ENCODE measurements at regions not wholly inside any gene's neighbourhood (a gene's known extent, or its start where the extent isn't known, plus 50 kb on each side); places are given as distances from the start of the nearest gene placed in this dataset.
A peak's percentile ranks its signal among the peaks of the same experiment; 100 is the strongest.

DNA sequence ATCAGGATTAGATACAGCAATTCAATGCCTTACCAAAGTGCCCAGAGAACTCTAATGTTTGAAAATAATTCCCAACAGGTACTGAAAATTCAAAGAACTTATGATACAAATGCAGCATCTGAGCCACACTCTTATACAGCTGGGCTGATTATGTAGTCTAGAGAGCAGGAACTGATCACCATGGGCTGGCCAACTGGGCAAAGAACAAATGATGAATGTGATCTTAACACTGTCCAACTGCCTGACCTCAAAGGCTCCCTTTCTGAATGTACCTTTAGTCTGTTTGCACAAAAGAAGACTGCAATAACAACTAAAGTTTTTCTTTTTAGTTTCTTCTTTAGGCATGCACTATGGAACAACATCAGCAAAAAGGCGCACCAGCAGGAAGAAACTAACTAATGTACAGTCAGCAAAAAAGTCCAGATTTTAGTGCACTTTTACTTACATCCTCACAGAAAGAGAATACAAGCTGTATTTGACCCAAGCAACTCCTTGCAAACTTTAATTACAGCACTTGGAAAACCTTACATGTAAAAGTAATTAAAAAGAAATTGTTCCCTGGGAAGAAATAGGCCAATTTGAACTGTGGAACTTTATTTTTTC is 1095.1 kb downstream of the IGSF11 start:
- DNase-seq (ENCODE audit: low spot score) = no peak

DNA sequence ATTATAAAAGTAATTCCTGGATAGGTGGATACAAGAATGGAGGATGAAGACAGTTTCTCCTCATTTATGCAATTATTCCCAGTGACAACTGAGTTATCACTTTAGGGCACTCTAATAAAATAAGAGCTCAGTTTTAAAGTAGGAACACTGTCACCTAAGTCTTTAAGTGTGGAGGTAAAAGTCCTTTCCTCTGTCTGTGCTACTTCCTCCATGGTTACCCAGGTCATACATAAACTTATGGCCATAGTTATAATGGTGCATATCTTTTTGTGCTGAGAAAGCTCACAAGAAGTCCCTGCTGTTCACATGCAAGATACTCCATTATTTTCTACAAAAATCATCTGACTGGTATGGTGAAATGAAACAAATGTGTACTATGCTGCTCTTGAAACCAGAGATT is 1093.6 kb downstream of the IGSF11 start:
- no peak for DNase-seq (ENCODE audit: low spot score)

- DNase-seq (ENCODE audit: low spot score) = no peak
Observed at GRCh38 chr3:117941756-117942155, 1092.9 kb downstream of the IGSF11 start.

GRCh38 chr3:117954131-117954530 is 1080.5 kb downstream of the IGSF11 start:
- DNase-seq (ENCODE audit: low spot score) = no peak

- peak; percentile 57 for DNase-seq (ENCODE audit: low spot score)
Observed at GRCh38 chr3:117955196-117955595, 1079.5 kb downstream of the IGSF11 start.

GRCh38 chr3:117958027-117958426 is 1076.6 kb downstream of the IGSF11 start:
- no peak for DNase-seq (ENCODE audit: low spot score)

- no peak for DNase-seq (ENCODE audit: low spot score)
Observed at GRCh38 chr3:117962750-117963149, 1071.9 kb downstream of the IGSF11 start.

GRCh38 chr3:117963858-117964257 is 1070.8 kb downstream of the IGSF11 start:
- no peak for DNase-seq (ENCODE audit: low spot score)

- DNase-seq (ENCODE audit: low spot score) = no peak
Observed at GRCh38 chr3:117964814-117965213, 1069.8 kb downstream of the IGSF11 start.

DNA sequence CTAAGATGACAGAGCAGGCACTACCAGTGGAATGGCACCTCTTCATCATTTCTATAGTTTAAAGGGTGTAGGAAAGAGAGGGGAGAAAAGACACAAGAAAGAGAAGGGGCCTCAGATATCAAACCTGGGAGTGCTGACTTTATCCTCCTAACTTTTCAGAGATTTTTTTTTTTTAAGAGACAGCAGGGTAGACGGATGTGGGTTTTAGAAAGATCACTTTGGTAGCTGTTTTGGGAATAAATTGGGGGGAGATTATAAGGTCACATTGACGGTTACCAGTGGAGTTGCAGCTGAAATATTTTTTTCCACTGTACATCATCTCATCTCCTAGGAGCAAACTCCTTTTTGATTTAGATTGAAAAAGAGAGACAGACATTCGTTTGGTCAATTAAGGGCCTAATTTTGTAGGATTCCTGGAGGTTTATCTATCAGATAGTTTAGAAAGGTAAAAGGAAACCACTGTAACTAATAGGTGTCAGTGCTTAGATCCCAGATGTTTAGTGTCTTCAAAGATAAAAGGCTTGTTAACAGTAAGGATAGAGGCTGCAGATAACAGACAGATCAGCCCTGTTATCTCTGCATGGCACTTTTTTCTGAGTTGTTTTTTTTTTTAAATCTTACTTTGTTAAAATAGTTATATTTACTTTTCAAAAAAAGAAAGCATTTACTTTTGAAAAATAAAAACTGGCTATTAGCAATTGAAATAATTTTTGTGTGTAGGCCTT is 1057.0 kb downstream of the IGSF11 start:
- DNase-seq (ENCODE audit: low spot score) = no peak

- no peak for DNase-seq (ENCODE audit: low spot score)
Observed at GRCh38 chr3:117979466-117979865, 1055.2 kb downstream of the IGSF11 start.

GRCh38 chr3:117987256-117987655 is 1047.4 kb downstream of the IGSF11 start:
- DNase-seq (ENCODE audit: low spot score) = no peak

- no peak for DNase-seq (ENCODE audit: low spot score)
Observed at GRCh38 chr3:117989982-117990381, 1044.7 kb downstream of the IGSF11 start.

DNA sequence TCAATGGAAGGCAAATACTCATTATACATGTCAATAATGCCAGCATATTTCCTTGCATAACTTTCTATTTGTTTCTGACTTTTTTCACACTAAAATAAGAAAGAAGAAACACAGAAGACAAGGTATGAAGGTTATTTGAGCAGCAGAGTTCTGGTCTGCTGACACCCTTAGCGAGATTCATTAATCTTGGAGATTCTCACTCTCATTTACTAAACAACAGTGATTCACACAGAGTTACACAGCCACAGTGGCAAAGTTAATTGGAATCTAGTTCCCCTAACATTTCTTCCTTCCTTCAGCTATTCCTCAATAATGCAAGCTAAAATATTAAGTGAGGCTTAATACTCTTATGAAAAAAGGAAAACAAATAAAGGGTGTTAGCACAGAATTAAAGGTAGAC is 1044.0 kb downstream of the IGSF11 start:
- no peak for DNase-seq (ENCODE audit: low spot score)

DNA sequence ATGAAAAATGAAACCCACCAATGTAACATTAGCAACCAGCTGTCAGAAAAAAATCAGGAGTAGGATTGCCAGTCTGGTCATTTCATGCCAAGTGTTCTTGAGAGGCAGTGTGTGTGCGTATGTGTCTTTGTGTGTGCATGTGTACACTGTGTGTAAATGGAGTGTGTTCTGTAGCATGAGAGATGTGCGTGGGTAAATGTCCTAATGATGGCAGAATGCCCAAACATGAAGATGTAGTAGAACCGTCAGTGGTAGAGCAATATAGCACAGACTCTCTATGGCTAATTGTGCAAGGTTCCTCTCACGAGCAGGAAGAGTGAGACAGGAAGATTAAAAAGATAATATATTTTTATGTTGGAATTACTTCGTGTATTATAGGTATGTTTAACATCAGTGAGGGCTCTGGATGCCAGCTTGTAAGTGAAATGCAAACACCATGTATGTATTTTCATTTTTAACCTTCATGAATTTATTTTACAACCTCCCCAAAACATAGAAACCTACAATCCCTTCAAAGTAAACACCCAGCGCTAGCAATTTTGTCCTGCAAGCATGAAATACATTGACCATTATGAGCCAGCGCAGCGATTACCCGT is 1038.7 kb downstream of the IGSF11 start:
- DNase-seq (ENCODE audit: low spot score) = no peak

DNA sequence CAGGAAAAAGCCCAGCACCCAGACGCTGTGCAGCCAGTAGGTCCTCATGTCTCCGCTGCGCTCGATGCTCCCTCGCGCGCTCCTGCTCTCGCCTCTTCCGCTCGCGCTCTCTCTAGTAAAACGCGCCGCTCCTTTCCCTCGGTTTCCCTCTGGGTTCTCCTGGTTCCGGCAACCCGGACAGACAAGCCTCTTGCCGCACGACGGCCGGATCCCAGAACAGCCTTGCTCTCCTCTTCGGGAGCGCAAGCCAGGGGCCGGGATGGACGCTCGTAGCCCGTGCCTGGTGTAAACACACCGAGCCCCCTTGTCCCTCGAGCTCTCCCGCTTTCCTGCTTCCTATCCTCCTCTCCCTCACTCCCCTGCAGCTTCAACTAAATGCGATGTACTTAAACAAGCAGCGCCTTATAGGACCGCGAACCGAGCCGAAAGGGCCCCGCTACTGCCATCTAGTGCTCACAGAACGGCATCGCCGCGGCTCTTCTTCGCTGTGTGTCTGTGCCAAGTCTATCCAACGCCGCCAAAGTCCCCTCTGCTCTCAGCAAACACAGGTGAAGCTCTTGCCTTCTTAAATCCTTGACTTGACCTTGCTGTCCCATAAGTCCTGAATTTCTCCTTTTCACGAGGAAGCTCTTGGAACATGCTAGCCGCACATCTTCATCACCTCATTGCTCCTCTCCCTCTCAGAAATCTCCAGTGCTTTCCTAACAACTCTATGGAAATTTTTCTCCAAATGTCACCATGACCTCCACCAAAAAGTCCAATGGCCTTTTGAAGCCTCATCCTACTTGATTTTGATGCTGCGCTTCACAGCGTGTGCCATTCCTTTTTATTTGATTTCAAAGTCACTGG is 1037.2 kb downstream of the IGSF11 start:
- peak; percentile 88 for DNase-seq (ENCODE audit: low spot score)

DNA sequence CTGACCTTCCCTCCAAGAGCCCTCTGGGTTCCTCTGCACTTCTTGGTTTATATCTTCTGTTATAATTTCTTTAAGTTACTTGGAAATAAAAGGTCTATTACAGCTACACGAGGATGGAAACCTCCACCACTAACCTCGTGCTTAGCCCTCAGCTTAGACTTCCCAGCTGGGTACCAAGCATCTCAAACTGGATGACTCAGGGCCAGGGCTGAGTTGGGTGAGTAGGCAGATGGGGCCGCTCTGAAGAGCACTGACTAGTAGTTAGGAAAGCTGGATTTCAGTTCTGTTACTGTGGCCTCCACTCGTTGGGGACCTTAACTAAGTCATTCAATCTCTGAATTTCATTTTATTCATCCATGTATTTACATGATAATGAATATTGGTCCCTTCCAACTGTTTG is 1036.6 kb downstream of the IGSF11 start:
- DNase-seq (ENCODE audit: low spot score) = peak; percentile 53

DNA sequence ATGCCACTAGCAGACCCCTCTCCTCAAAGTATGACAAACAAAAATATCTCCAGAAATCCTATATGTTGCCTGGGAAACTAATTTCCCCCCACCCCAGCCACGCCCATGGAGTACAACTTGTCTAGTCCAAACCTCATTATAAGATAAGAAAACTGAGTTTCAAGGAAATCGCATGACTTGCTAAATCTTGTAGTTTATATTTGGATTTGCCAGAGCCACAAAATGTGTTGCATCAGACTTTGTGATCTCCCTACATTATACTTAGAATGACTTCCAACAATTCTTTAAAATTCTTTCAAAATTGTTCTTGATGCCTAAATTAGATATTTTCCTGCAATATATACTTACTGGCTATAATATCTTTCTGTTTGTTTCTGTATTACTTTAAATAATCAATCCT is 1034.4 kb downstream of the IGSF11 start:
- peak; percentile 68 for DNase-seq (ENCODE audit: low spot score)

GRCh38 chr3:118001380-118001779 is 1033.3 kb downstream of the IGSF11 start:
- DNase-seq (ENCODE audit: low spot score) = no peak

- no peak for DNase-seq (ENCODE audit: low spot score)
Observed at GRCh38 chr3:118011910-118012309, 1022.7 kb downstream of the IGSF11 start.

- no peak for DNase-seq (ENCODE audit: low spot score)
Observed at GRCh38 chr3:118029049-118029448, 1005.6 kb downstream of the IGSF11 start.

- no peak for DNase-seq (ENCODE audit: low spot score)
Observed at GRCh38 chr3:118036215-118036614, 998.4 kb downstream of the IGSF11 start.
